ENCODE measurements at regions not wholly inside any gene's neighbourhood (a gene's known extent, or its start where the extent isn't known, plus 50 kb on each side); places are given as distances from the start of the nearest gene placed in this dataset.
"Not testable (repeated sequence)": the region's sequence is repeated elsewhere in the genome, so short reads cannot be mapped to it uniquely, and the experiment has no call there.

- no peak overlapping the region for H3K4me3 ChIP-seq (ENCODE audit: low read depth, low read length)
Observed at GRCh38 chr21:35720208-35720731, 340.1 kb downstream of the SETD4 start.

GRCh38 chr21:35719080-35719479 is 341.2 kb downstream of the SETD4 start:
- H3K4me3 ChIP-seq (ENCODE audit: low read depth, low read length): no peak overlapping the region
- TF ChIP-seq, protein P1, sequence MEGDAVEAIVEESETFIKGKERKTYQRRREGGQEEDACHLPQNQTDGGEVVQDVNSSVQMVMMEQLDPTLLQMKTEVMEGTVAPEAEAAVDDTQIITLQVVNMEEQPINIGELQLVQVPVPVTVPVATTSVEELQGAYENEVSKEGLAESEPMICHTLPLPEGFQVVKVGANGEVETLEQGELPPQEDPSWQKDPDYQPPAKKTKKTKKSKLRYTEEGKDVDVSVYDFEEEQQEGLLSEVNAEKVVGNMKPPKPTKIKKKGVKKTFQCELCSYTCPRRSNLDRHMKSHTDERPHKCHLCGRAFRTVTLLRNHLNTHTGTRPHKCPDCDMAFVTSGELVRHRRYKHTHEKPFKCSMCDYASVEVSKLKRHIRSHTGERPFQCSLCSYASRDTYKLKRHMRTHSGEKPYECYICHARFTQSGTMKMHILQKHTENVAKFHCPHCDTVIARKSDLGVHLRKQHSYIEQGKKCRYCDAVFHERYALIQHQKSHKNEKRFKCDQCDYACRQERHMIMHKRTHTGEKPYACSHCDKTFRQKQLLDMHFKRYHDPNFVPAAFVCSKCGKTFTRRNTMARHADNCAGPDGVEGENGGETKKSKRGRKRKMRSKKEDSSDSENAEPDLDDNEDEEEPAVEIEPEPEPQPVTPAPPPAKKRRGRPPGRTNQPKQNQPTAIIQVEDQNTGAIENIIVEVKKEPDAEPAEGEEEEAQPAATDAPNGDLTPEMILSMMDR (IDR thresholded peaks at IDR 0.05; ENCODE audit: insufficient read depth, low read depth, low read length): no peak
- no peak for DNase-seq (ENCODE audit: low read depth)

More at GRCh38 chr21:35720208-35720731, 340.1 kb downstream of the SETD4 start:
- TF ChIP-seq, protein P1 (IDR thresholded peaks at IDR 0.05; ENCODE audit: insufficient read depth, low read depth, low read length): no peak
- DNase-seq (ENCODE audit: low read depth): peak; percentile 23

GRCh38 chr21:35716876-35717565 is 343.3 kb downstream of the SETD4 start:
- no peak for DNase-seq (ENCODE audit: low read depth)
- H3K4me3 ChIP-seq (ENCODE audit: low read depth, low read length): no peak overlapping the region
- TF ChIP-seq, protein P1 (IDR thresholded peaks at IDR 0.05; ENCODE audit: insufficient read depth, low read depth, low read length): no peak

- H3K4me3 ChIP-seq (ENCODE audit: low read depth, low read length): no peak overlapping the region
- TF ChIP-seq, protein P1 (IDR thresholded peaks at IDR 0.05; ENCODE audit: insufficient read depth, low read depth, low read length): no peak
- no peak for DNase-seq (ENCODE audit: low read depth)
Observed at GRCh38 chr21:35713914-35714313, 346.4 kb downstream of the SETD4 start.

DNA sequence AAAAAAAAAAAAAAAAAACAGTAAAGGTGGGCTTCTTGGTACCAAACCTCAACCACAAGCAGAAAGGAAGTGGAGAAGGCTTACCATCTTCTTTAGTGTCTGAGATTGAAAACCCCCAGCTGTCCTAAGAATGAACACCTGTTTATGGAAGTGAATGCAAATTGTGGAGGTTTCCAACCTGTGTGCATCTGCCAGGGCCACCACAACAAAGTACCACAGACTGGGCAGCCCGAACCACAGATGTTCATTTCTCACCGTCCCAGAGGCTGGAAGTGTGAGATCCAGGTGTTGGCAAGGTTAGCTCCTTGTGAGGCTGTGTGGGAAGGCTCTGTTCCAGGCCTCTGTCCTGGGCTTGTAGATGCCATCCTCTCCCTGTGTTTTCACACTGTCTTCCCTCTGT is 348.7 kb downstream of the SETD4 start:
- TF ChIP-seq, protein P1 (IDR thresholded peaks at IDR 0.05; ENCODE audit: insufficient read depth, low read depth, low read length): no peak

DNA sequence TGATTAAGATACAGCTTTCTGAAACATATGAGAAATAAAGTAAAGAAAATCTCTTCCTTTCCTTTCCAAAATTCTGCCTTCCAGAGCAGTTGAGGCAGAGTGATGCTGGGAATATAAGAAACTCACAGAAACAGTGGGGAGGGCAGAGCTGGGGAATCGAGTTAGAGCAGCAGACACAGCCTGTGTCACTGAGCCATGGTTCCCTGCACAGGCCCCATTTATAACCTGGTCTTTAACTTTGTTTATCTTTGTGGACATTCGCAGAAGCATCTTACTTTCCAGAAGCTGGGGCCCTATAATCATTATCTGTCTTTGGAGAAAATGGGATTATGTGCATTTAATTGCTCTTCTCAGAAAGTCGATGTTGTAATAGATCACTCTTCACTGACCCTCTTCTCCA is 349.1 kb downstream of the SETD4 start:
- H3K4me3 ChIP-seq (ENCODE audit: low read depth, low read length): no peak overlapping the region
- TF ChIP-seq, protein P1 (IDR thresholded peaks at IDR 0.05; ENCODE audit: insufficient read depth, low read depth, low read length): no peak
- no peak for DNase-seq (ENCODE audit: low read depth)

More for the DNA sequence above, 348.7 kb downstream of the SETD4 start:
- DNase-seq (ENCODE audit: low read depth): no peak
- H3K4me3 ChIP-seq (ENCODE audit: low read depth, low read length): no peak overlapping the region

DNA sequence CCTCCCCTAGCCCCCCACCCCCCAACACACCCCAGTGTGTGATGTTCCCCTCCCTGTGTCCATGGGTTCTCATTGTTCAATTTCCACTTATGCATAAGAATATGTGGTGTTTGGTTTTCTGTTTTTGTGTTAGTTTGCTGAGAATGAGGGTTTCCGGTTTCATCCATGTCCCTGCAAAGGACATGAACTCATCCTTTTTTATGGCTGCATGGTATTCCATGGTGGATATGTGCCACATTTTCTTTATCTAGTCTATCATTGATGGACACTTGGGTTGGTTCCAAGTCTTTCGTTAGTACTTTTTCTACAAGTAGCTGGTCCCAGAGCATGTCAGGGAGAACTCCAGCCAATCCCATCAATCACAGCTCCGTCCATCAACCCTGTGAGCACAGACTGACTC is 350.3 kb downstream of the SETD4 start:
- H3K4me3 ChIP-seq (ENCODE audit: low read depth, low read length); DNase-seq (ENCODE audit: low read depth): not testable (repeated sequence)

Data from fibroblast of villous mesenchyme (primary cell).